ENCODE measurements at regions not wholly inside any gene's neighbourhood (a gene's known extent, or its start where the extent isn't known, plus 50 kb on each side); places are given as distances from the start of the nearest gene placed in this dataset.

- H3K27ac ChIP-seq (ENCODE audit: low read length) = no peak overlapping the region
- H3K9me3 ChIP-seq (ENCODE audit: insufficient read depth, low read length, severe bottlenecking) = no peaks in the 10 kb centered on the region
- H3K79me2 ChIP-seq (ENCODE audit: insufficient read depth, low read length) = no peaks in the 10 kb centered on the region
- no peak for DNase-seq
- H3K27me3 ChIP-seq (ENCODE audit: insufficient read depth, low read length, poor library complexity) = no peaks in the 10 kb centered on the region
- TF ChIP-seq, protein P1, sequence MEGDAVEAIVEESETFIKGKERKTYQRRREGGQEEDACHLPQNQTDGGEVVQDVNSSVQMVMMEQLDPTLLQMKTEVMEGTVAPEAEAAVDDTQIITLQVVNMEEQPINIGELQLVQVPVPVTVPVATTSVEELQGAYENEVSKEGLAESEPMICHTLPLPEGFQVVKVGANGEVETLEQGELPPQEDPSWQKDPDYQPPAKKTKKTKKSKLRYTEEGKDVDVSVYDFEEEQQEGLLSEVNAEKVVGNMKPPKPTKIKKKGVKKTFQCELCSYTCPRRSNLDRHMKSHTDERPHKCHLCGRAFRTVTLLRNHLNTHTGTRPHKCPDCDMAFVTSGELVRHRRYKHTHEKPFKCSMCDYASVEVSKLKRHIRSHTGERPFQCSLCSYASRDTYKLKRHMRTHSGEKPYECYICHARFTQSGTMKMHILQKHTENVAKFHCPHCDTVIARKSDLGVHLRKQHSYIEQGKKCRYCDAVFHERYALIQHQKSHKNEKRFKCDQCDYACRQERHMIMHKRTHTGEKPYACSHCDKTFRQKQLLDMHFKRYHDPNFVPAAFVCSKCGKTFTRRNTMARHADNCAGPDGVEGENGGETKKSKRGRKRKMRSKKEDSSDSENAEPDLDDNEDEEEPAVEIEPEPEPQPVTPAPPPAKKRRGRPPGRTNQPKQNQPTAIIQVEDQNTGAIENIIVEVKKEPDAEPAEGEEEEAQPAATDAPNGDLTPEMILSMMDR (IDR thresholded peaks at IDR 0.05; ENCODE audit: borderline replicate concordance, extremely low read depth, low read length, poor library complexity, severe bottlenecking) = no peak
- no peak for TF ChIP-seq EZH2 (IDR thresholded peaks at IDR 0.05; ENCODE audit: borderline replicate concordance, low read depth, low read length, severe bottlenecking)
- H4K20me1 ChIP-seq (ENCODE audit: insufficient read depth, low read length) = no peaks in the 10 kb centered on the region
- ATAC-seq (ENCODE audit: insufficient read depth, low read depth) = no peak
- H3K36me3 ChIP-seq (ENCODE audit: insufficient read depth, low read length) = no peaks in the 10 kb centered on the region
- H3K4me3 ChIP-seq (ENCODE audit: low read depth in 1 of 2, low read length in 2 of 2) = no peak overlapping the region
- H3K4me2 ChIP-seq (ENCODE audit: insufficient read depth, low read length) = no peak overlapping the region
- H3K4me1 ChIP-seq (ENCODE audit: insufficient read depth, low read length) = no peaks in the 10 kb centered on the region
- no peak overlapping the region for H2AFZ ChIP-seq (ENCODE audit: low read depth, low read length)
- H3K9ac ChIP-seq (ENCODE audit: low read depth, low read length) = no peak overlapping the region
Observed at GRCh38 chr9:84502066-84502465, 161.5 kb upstream of the SLC28A3 start.

DNA sequence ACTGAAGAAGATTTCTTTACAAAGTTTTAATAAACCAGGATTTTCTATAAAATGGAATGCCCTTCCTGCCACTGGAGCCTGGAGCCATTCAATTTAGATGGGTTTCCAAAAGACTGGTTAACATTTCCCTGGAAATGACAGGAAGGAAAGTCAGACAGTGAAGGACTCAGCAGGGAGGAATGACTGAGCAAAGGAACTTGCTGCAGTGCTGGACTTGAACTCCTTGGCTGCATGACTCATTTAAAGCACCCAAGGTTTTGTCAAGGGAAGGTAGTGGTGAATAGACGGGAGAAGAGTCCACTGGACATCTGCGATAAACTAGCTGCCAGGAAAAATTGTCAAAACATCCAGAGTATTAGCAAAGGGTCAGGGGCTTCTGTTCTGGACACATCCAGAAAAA, 163.8 kb upstream of the SLC28A3 start:
- no peaks in the 10 kb centered on the region for H3K27me3 ChIP-seq (ENCODE audit: insufficient read depth, low read length, poor library complexity)
- ATAC-seq (ENCODE audit: insufficient read depth, low read depth) = no peak
- H3K79me2 ChIP-seq (ENCODE audit: insufficient read depth, low read length) = no peaks in the 10 kb centered on the region

GRCh38 chr9:84511651-84512050, 157.9 kb upstream of the NTRK2 start:
- Histone ChIP-seq H3K4me2 (ENCODE audit: insufficient read depth, low read length) (no peak overlapping the region), H3K4me3 (ENCODE audit: low read depth in 1 of 2, low read length in 2 of 2) (no peak overlapping the region), H3K27ac (ENCODE audit: low read length) (no peak overlapping the region), H3K9ac (ENCODE audit: low read depth, low read length) (no peak overlapping the region), H4K20me1 (ENCODE audit: insufficient read depth, low read length) (no peaks in the 10 kb centered on the region), H3K36me3 (ENCODE audit: insufficient read depth, low read length) (no peaks in the 10 kb centered on the region), H2AFZ (ENCODE audit: low read depth, low read length) (no peak overlapping the region), H3K4me1 (ENCODE audit: insufficient read depth, low read length) (no peaks in the 10 kb centered on the region), H3K79me2 (ENCODE audit: insufficient read depth, low read length) (no peaks in the 10 kb centered on the region), H3K9me3 (ENCODE audit: insufficient read depth, low read length, severe bottlenecking) (no peaks in the 10 kb centered on the region), H3K27me3 (ENCODE audit: insufficient read depth, low read length, poor library complexity) (no peaks in the 10 kb centered on the region)
- no peak for DNase-seq
- TF ChIP-seq, protein P1 (IDR thresholded peaks at IDR 0.05; ENCODE audit: borderline replicate concordance, extremely low read depth, low read length, poor library complexity, severe bottlenecking) = no peak
- TF ChIP-seq EZH2 (IDR thresholded peaks at IDR 0.05; ENCODE audit: borderline replicate concordance, low read depth, low read length, severe bottlenecking) = no peak
- ATAC-seq (ENCODE audit: insufficient read depth, low read depth) = no peak

More for the DNA sequence above, 163.8 kb upstream of the SLC28A3 start:
- no peak for DNase-seq
- H3K9me3 ChIP-seq (ENCODE audit: insufficient read depth, low read length, severe bottlenecking) = no peaks in the 10 kb centered on the region
- no peaks in the 10 kb centered on the region for H3K4me1 ChIP-seq (ENCODE audit: insufficient read depth, low read length)
- H4K20me1 ChIP-seq (ENCODE audit: insufficient read depth, low read length) = no peaks in the 10 kb centered on the region
- H3K4me2 ChIP-seq (ENCODE audit: insufficient read depth, low read length) = no peak overlapping the region
- no peak overlapping the region for H3K4me3 ChIP-seq (ENCODE audit: low read depth in 1 of 2, low read length in 2 of 2)
- H3K27ac ChIP-seq (ENCODE audit: low read length) = no peak overlapping the region
- no peak for TF ChIP-seq EZH2 (IDR thresholded peaks at IDR 0.05; ENCODE audit: borderline replicate concordance, low read depth, low read length, severe bottlenecking)
- TF ChIP-seq, protein P1 (IDR thresholded peaks at IDR 0.05; ENCODE audit: borderline replicate concordance, extremely low read depth, low read length, poor library complexity, severe bottlenecking) = no peak
- no peaks in the 10 kb centered on the region for H3K36me3 ChIP-seq (ENCODE audit: insufficient read depth, low read length)
- H2AFZ ChIP-seq (ENCODE audit: low read depth, low read length) = no peak overlapping the region
- H3K9ac ChIP-seq (ENCODE audit: low read depth, low read length) = no peak overlapping the region

DNA sequence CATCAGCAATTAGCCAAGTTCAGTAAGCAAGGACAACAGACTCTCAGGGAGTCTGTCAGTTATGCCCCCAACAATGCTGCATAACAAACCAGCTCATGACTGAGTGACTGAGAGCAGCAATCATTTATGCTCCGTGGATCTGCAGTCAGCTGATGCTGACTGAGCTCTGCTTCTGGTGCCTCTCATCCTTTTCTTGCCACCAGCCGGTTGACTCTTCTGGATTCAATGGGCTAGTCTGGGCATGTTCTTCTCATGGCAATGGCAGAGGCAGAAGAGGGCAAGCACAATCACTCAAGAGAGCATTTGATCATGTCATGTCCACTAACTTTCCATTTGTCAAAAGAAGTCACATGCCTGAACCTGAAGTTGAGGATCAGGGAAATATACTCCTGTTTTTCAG, 157.0 kb upstream of the NTRK2 start:
- H2AFZ ChIP-seq (ENCODE audit: low read depth, low read length) = no peak overlapping the region
- no peaks in the 10 kb centered on the region for H3K4me1 ChIP-seq (ENCODE audit: insufficient read depth, low read length)
- no peak overlapping the region for H3K4me3 ChIP-seq (ENCODE audit: low read depth in 1 of 2, low read length in 2 of 2)
- H3K4me2 ChIP-seq (ENCODE audit: insufficient read depth, low read length) = no peak overlapping the region
- no peak overlapping the region for H3K9ac ChIP-seq (ENCODE audit: low read depth, low read length)
- no peak for ATAC-seq (ENCODE audit: insufficient read depth, low read depth)
- no peaks in the 10 kb centered on the region for H4K20me1 ChIP-seq (ENCODE audit: insufficient read depth, low read length)
- no peak for TF ChIP-seq EZH2 (IDR thresholded peaks at IDR 0.05; ENCODE audit: borderline replicate concordance, low read depth, low read length, severe bottlenecking)
- TF ChIP-seq, protein P1 (IDR thresholded peaks at IDR 0.05; ENCODE audit: borderline replicate concordance, extremely low read depth, low read length, poor library complexity, severe bottlenecking) = no peak
- no peak overlapping the region for H3K27ac ChIP-seq (ENCODE audit: low read length)
- H3K79me2 ChIP-seq (ENCODE audit: insufficient read depth, low read length) = no peaks in the 10 kb centered on the region
- H3K9me3 ChIP-seq (ENCODE audit: insufficient read depth, low read length, severe bottlenecking) = no peaks in the 10 kb centered on the region
- H3K36me3 ChIP-seq (ENCODE audit: insufficient read depth, low read length) = no peaks in the 10 kb centered on the region
- no peak for DNase-seq
- H3K27me3 ChIP-seq (ENCODE audit: insufficient read depth, low read length, poor library complexity) = no peaks in the 10 kb centered on the region
